ENCODE measurements at regions not wholly inside any gene's neighbourhood (a gene's known extent, or its start where the extent isn't known, plus 50 kb on each side); places are given as distances from the start of the nearest gene placed in this dataset.

- Histone ChIP-seq H3K36me3 (ENCODE audit: control insufficient read depth in 2 of 2, extremely low read depth in 1 of 2, insufficient read depth in 2 of 2, low read length in 2 of 2) (no peaks in the 10 kb centered on the region), H3K79me2 (ENCODE audit: control insufficient read depth, insufficient read depth, low read length) (no peaks in the 10 kb centered on the region), H3K4me1 (ENCODE audit: control insufficient read depth, extremely low read depth, insufficient read depth, low read length) (peaks cover 24% of the 10 kb centered on the region), H3K4me3 (replicated peaks in 1 of 3; ENCODE audit: insufficient read depth in 1 of 3, low read depth in 1 of 3, low read length in 3 of 3) (no peak overlapping the region), H3K9ac (replicated peaks; ENCODE audit: extremely low read depth, insufficient read depth, low read length) (no peak overlapping the region), H4K20me1 (replicated peaks; ENCODE audit: control insufficient read depth, extremely low read depth, insufficient read depth, low read length) (no peaks in the 10 kb centered on the region), H2AFZ (ENCODE audit: low read depth, low read length) (no peak overlapping the region), H3K9me1 (replicated peaks; ENCODE audit: control insufficient read depth, extremely low read depth, insufficient read depth, low read length) (no peaks in the 10 kb centered on the region), H3K27ac (ENCODE audit: insufficient read depth, low read depth, low read length) (peak overlapping the region; percentile 21), H3K27me3 (ENCODE audit: control insufficient read depth in 2 of 2, insufficient read depth in 2 of 2, low read length in 2 of 2) (no peaks in the 10 kb centered on the region), H3K4me2 (ENCODE audit: insufficient read depth, low read length) (no peak overlapping the region), H3K9me3 (replicated peaks; ENCODE audit: control insufficient read depth, insufficient read depth, low read length) (no peaks in the 10 kb centered on the region)
- intact Hi-C loops (cut with micrococcal nuclease) (loop anchor here (10.0 kb wide), 1 partner anchor 621 kb away; no protein-coding TSS in a partner anchor), dilution Hi-C loops (cut with MboI; ENCODE audit: extremely low pct_ligation_motif_present, low sequenced_read_pairs) (no loop called here)
- no TSS peak for BruUV-seq (replicated peaks)
- no peak for TF ChIP-seq JUN (IDR thresholded peaks at IDR 0.05; ENCODE audit: borderline replicate concordance, insufficient read depth, insufficient read length, low read depth)
- POLR2A ChIA-PET: no interaction called here
- DNase-seq (ENCODE audit: low read depth, low spot score) (peak; percentile 34), FAIRE-seq (no peak)
- CTCF ChIA-PET: interaction anchor here (1.0 kb wide), 1 partner anchor 79 kb away, joined by 3 read pairs; the partner anchor contains the start of gene TRIB2
Observed at GRCh38 chr2:12795851-12796250, 79.1 kb downstream of the TRIB2 start.

- intact Hi-C loops (cut with micrococcal nuclease) (loop anchor here (1.0 to 10.0 kb wide), 3 partner anchors 8 to 622 kb away; no protein-coding TSS in a partner anchor), dilution Hi-C loops (cut with MboI; ENCODE audit: extremely low pct_ligation_motif_present, low sequenced_read_pairs) (no loop called here)
- FAIRE-seq: no peak
- Histone ChIP-seq H3K27me3 (ENCODE audit: control insufficient read depth in 2 of 2, insufficient read depth in 2 of 2, low read length in 2 of 2) (no peaks in the 10 kb centered on the region), H3K79me2 (ENCODE audit: control insufficient read depth, insufficient read depth, low read length) (no peaks in the 10 kb centered on the region), H2AFZ (ENCODE audit: low read depth, low read length) (no peak overlapping the region), H3K9ac (replicated peaks; ENCODE audit: extremely low read depth, insufficient read depth, low read length) (no peak overlapping the region), H3K9me3 (replicated peaks; ENCODE audit: control insufficient read depth, insufficient read depth, low read length) (no peaks in the 10 kb centered on the region), H3K27ac (ENCODE audit: insufficient read depth, low read depth, low read length) (no peak overlapping the region), H3K4me1 (ENCODE audit: control insufficient read depth, extremely low read depth, insufficient read depth, low read length) (peaks cover 24% of the 10 kb centered on the region), H4K20me1 (replicated peaks; ENCODE audit: control insufficient read depth, extremely low read depth, insufficient read depth, low read length) (no peaks in the 10 kb centered on the region), H3K9me1 (replicated peaks; ENCODE audit: control insufficient read depth, extremely low read depth, insufficient read depth, low read length) (no peaks in the 10 kb centered on the region), H3K36me3 (ENCODE audit: control insufficient read depth in 2 of 2, extremely low read depth in 1 of 2, insufficient read depth in 2 of 2, low read length in 2 of 2) (no peaks in the 10 kb centered on the region), H3K4me2 (ENCODE audit: insufficient read depth, low read length) (no peak overlapping the region), H3K4me3 (replicated peaks in 1 of 3; ENCODE audit: insufficient read depth in 1 of 3, low read depth in 1 of 3, low read length in 3 of 3) (no peak overlapping the region)
- ChIA-PET CTCF (no interaction called here), POLR2A (no interaction called here)
- no peak for TF ChIP-seq EZH2 (IDR thresholded peaks at IDR 0.05; ENCODE audit: borderline replicate concordance, low read depth, low read length, severe bottlenecking)
- no peak for TF ChIP-seq GATA2 (IDR thresholded peaks at IDR 0.05; ENCODE audit: insufficient read depth, insufficient read length, low read depth, low read length)
- TF ChIP-seq FOS (IDR thresholded peaks at IDR 0.05; ENCODE audit: borderline replicate concordance, insufficient read depth, low read length): no peak
- no peak for TF ChIP-seq POLR2AphosphoS5 (IDR thresholded peaks at IDR 0.05; ENCODE audit: insufficient read depth, low read depth, low read length)
- no peak for TF ChIP-seq POLR2A (IDR thresholded peaks at IDR 0.05; ENCODE audit: low read depth, low read length)
- no peak for TF ChIP-seq JUN (IDR thresholded peaks at IDR 0.05; ENCODE audit: borderline replicate concordance, insufficient read depth, insufficient read length, low read depth)
- TF ChIP-seq CTCF (IDR thresholded peaks at IDR 0.05; ENCODE audit: extremely low read depth in 1 of 2, insufficient read depth in 1 of 2, low read depth in 1 of 2, low read length in 2 of 2): no peak
- no peak for TF ChIP-seq MAX (IDR thresholded peaks at IDR 0.05; ENCODE audit: insufficient read depth, insufficient read length)
- TF ChIP-seq MYC (IDR thresholded peaks at IDR 0.05; ENCODE audit: low read depth, low read length): no peak
- DNase-seq (ENCODE audit: low read depth, low spot score): no peak
- BruUV-seq (replicated peaks): no TSS peak
Observed at GRCh38 chr2:12796657-12797056, 79.9 kb downstream of the TRIB2 start.

All from endothelial cell of umbilical vein (primary cell).